ENCODE measurements at regions not wholly inside any gene's neighbourhood (a gene's known extent, or its start where the extent isn't known, plus 50 kb on each side); places are given as distances from the start of the nearest gene placed in this dataset.

- POLR2A ChIA-PET, result no interaction called here
- intact Hi-C loops (cut with micrococcal nuclease; ENCODE audit: unreplicated experiment), result no loop called here
- 75% methylated on average over 22 of the region's 22 CpGs for WGBS (ENCODE audit: low lambda C conversion rate)
Measured at GRCh38 chr4:178953447-178954120, 1511.3 kb upstream of the AGA start.

More at GRCh38 chr4:178953447-178954120, 1511.3 kb upstream of the AGA start:
- Histone ChIP-seq H3K4me1 (ENCODE audit: insufficient read depth, low read length) (no peaks in the 10 kb centered on the region), H3K36me3 (replicated peaks in 1 of 2; ENCODE audit: control insufficient read depth in 1 of 2, insufficient read depth in 2 of 2, low read length in 2 of 2) (no peaks in the 10 kb centered on the region), H3K9me3 (ENCODE audit: low read length) (peaks cover 29% of the 10 kb centered on the region), H3K79me2 (ENCODE audit: insufficient read depth, low read length) (no peaks in the 10 kb centered on the region), H2AFZ (ENCODE audit: low read length) (no peak overlapping the region), H3K4me3 (replicated peaks in 1 of 3; ENCODE audit: insufficient read depth in 1 of 3, low read depth in 2 of 3, low read length in 3 of 3) (no peak overlapping the region), H4K20me1 (ENCODE audit: insufficient read depth, low read length) (no peaks in the 10 kb centered on the region), H3K27ac (ENCODE audit: extremely low read length, insufficient read depth, low read length) (no peak overlapping the region), H3K4me2 (ENCODE audit: low read depth, low read length) (no peak overlapping the region), H3K9ac (ENCODE audit: insufficient read depth, low read depth, low read length) (no peak overlapping the region), H3K27me3 (ENCODE audit: control insufficient read depth in 1 of 2, insufficient read depth in 2 of 2, low read length in 2 of 2) (no peaks in the 10 kb centered on the region)
- ATAC-seq, result no peak
- no peak for DNase-seq (ENCODE audit: low spot score)
- CTCF ChIA-PET (ENCODE audit: low intra/inter-chr PET ratio, low total read pairs), result no interaction called here
- no peak for FAIRE-seq
- in situ Hi-C loops (cut with HindIII; ENCODE audit: extremely low pct_ligation_motif_present, low pct_unique_long_range_greater_than_20kb), result no loop called here
- BruUV-seq (replicated peaks), result no TSS peak
- TF ChIP-seq ZBTB39 (CRISPR knock-in tag; IDR thresholded peaks at IDR 0.05), result no peak
- TF ChIP-seq ZNF432 (CRISPR knock-in tag; IDR thresholded peaks at IDR 0.05; ENCODE audit: borderline replicate concordance), result no peak
- TF ChIP-seq ZNF546 (CRISPR knock-in tag; conservative IDR thresholded peaks at IDR 0.05), result no peak
- TF ChIP-seq, protein P1, sequence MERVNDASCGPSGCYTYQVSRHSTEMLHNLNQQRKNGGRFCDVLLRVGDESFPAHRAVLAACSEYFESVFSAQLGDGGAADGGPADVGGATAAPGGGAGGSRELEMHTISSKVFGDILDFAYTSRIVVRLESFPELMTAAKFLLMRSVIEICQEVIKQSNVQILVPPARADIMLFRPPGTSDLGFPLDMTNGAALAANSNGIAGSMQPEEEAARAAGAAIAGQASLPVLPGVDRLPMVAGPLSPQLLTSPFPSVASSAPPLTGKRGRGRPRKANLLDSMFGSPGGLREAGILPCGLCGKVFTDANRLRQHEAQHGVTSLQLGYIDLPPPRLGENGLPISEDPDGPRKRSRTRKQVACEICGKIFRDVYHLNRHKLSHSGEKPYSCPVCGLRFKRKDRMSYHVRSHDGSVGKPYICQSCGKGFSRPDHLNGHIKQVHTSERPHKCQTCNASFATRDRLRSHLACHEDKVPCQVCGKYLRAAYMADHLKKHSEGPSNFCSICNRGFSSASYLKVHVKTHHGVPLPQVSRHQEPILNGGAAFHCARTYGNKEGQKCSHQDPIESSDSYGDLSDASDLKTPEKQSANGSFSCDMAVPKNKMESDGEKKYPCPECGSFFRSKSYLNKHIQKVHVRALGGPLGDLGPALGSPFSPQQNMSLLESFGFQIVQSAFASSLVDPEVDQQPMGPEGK (CRISPR knock-in tag; IDR thresholded peaks at IDR 0.05), result no peak
- no peak for TF ChIP-seq YEATS4 (CRISPR knock-in tag; IDR thresholded peaks at IDR 0.05; ENCODE audit: borderline replicate concordance)
- TF ChIP-seq ZFP41 (CRISPR knock-in tag; IDR thresholded peaks at IDR 0.05; ENCODE audit: borderline replicate concordance), result no peak
- TF ChIP-seq ZBTB3 (CRISPR knock-in tag; IDR thresholded peaks at IDR 0.05; ENCODE audit: borderline replicate concordance, low read depth), result no peak
- TF ChIP-seq RFXANK (CRISPR knock-in tag; IDR thresholded peaks at IDR 0.05), result no peak
- no peak for TF ChIP-seq ZKSCAN8 (CRISPR knock-in tag; IDR thresholded peaks at IDR 0.05; ENCODE audit: borderline replicate concordance)
- TF ChIP-seq ZEB1 (IDR thresholded peaks at IDR 0.05; ENCODE audit: insufficient replicate concordance, low read depth), result no peak
- TF ChIP-seq, protein P2, sequence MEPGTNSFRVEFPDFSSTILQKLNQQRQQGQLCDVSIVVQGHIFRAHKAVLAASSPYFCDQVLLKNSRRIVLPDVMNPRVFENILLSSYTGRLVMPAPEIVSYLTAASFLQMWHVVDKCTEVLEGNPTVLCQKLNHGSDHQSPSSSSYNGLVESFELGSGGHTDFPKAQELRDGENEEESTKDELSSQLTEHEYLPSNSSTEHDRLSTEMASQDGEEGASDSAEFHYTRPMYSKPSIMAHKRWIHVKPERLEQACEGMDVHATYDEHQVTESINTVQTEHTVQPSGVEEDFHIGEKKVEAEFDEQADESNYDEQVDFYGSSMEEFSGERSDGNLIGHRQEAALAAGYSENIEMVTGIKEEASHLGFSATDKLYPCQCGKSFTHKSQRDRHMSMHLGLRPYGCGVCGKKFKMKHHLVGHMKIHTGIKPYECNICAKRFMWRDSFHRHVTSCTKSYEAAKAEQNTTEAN (CRISPR knock-in tag; conservative IDR thresholded peaks at IDR 0.05), result no peak
- TF ChIP-seq RBFOX2 (IDR thresholded peaks at IDR 0.05; ENCODE audit: low read depth, low read length), result no peak
- no peak for TF ChIP-seq CCDC6 (CRISPR knock-in tag; IDR thresholded peaks at IDR 0.05)
- no peak for TF ChIP-seq SNAI1 (CRISPR knock-in tag; IDR thresholded peaks at IDR 0.05; ENCODE audit: borderline replicate concordance)
- no peak for TF ChIP-seq KLF9 (CRISPR knock-in tag; IDR thresholded peaks at IDR 0.05; ENCODE audit: low read depth)
- TF ChIP-seq ETV6 (CRISPR knock-in tag; conservative IDR thresholded peaks at IDR 0.05), result no peak
- no peak for TF ChIP-seq PCBP2 (optimal IDR thresholded peaks at IDR 0.05; ENCODE audit: low read depth, low read length, poor library complexity, severe bottlenecking)
- TF ChIP-seq ZNF296 (CRISPR knock-in tag; conservative IDR thresholded peaks at IDR 0.05), result no peak

Data from HepG2 (cell line).